ENCODE measurements at regions not wholly inside any gene's neighbourhood (a gene's known extent, or its start where the extent isn't known, plus 50 kb on each side); places are given as distances from the start of the nearest gene placed in this dataset.

DNA sequence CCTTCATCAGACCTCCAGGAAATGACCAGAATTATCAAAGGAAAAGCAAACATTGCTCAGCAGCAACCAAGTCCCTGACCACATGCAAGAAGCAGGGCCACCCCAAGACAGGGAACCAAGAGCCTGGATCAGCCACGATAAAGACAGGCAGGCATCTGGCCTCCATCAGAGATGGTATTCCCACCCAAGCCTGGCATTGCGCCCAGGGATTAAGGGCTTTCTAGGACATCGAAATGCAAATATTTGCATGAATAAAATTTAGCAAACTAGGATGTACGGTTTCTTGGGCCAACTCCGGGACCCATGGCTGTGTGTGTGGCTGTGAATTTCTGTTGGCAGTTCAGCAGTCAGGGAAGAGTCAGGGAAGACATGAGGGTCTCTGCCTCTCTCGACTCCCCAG lies 241.4 kb upstream of the DYNLRB2 start:
- Histone ChIP-seq H3K4me1 (ENCODE audit: control insufficient read depth in 1 of 2, insufficient read depth in 2 of 2, low read length in 2 of 2) (no peaks in the 10 kb centered on the region), H3K9me3 (ENCODE audit: control insufficient read depth in 1 of 2, low read length in 2 of 2) (no peaks in the 10 kb centered on the region), H3K27ac (ENCODE audit: low read length) (no peak overlapping the region), H3K4me3 (ENCODE audit: low read depth in 1 of 2, low read length in 2 of 2) (no peak overlapping the region), H3K27me3 (ENCODE audit: low read depth, low read length) (no peaks in the 10 kb centered on the region), H3K36me3 (ENCODE audit: control insufficient read depth in 1 of 2, insufficient read depth in 2 of 2, low read length in 2 of 2) (no peaks in the 10 kb centered on the region)

DNA sequence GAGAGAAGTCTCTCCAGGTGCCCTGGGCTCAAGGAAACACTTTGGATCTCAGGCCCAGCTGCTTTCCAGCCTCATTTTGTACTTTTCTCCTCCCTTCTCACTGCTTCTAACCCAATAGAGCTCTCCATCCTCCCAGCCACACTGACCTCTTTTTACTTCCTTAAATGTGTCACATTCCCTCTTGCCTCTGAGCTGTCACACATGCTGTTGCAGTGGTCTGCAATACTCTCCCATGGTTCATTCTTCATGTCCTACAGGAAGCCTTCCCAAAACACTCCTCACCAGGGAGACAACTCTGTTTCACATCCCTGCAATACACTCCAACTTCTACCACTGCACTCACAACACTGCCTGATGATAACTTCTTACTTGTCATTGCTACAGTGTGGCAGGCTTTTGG lies 242.1 kb upstream of the DYNLRB2 start:
- Histone ChIP-seq H3K27me3 (ENCODE audit: low read depth, low read length) (no peaks in the 10 kb centered on the region), H3K9me3 (ENCODE audit: control insufficient read depth in 1 of 2, low read length in 2 of 2) (no peaks in the 10 kb centered on the region), H3K4me1 (ENCODE audit: control insufficient read depth in 1 of 2, insufficient read depth in 2 of 2, low read length in 2 of 2) (no peaks in the 10 kb centered on the region), H3K27ac (ENCODE audit: low read length) (no peak overlapping the region), H3K36me3 (ENCODE audit: control insufficient read depth in 1 of 2, insufficient read depth in 2 of 2, low read length in 2 of 2) (no peaks in the 10 kb centered on the region), H3K4me3 (ENCODE audit: low read depth in 1 of 2, low read length in 2 of 2) (no peak overlapping the region)

DNA sequence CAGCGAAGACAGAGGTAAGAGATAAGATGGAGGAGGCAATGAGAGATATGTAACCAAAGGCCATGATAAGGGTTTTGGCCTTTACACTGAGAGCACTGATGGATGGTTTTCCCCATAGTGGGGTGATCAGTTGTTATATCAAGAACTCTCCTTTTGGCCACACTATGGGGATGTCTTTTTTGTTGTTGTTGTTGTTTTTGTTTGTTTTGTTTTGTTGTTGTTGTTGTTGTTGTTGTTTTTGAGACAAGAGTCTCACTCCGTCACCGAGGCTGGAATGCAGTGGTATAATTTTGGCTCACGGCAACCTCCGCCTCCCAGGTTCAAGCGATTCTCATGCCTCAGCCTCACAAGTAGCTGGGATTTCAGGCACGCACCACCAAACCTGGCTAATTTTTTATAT lies 244.8 kb upstream of the DYNLRB2 start:
- H3K4me1 ChIP-seq (ENCODE audit: control insufficient read depth in 1 of 2, insufficient read depth in 2 of 2, low read length in 2 of 2) = no peaks in the 10 kb centered on the region

DNA sequence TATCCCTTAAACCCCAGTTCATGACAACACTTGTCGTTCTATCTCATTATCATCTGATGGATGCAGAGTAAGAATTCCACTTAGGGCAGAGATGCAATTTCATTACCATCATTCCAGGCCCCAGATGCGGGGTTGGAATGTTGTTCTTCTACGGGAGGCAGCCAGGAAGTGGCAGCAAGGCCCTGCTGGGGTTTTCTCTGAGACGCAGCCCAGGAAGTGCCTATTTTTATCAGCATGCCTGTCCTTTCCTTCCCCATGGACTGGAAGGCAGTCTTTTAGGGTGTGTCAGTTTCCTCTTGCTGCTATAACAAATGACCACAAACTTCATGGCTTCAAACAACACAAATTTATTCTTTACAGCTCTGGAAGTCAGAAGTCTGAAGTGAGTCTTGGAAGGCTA lies 246.6 kb upstream of the DYNLRB2 start:
- H3K27me3 ChIP-seq (ENCODE audit: low read depth, low read length) = no peaks in the 10 kb centered on the region
- no peaks in the 10 kb centered on the region for H3K36me3 ChIP-seq (ENCODE audit: control insufficient read depth in 1 of 2, insufficient read depth in 2 of 2, low read length in 2 of 2)
- H3K4me3 ChIP-seq (ENCODE audit: low read depth in 1 of 2, low read length in 2 of 2) = no peak overlapping the region
- no peaks in the 10 kb centered on the region for H3K9me3 ChIP-seq (ENCODE audit: control insufficient read depth in 1 of 2, low read length in 2 of 2)
- no peaks in the 10 kb centered on the region for H3K4me1 ChIP-seq (ENCODE audit: control insufficient read depth in 1 of 2, insufficient read depth in 2 of 2, low read length in 2 of 2)
- H3K27ac ChIP-seq (ENCODE audit: low read length) = no peak overlapping the region

More for the DNA sequence above, 244.8 kb upstream of the DYNLRB2 start:
- no peak overlapping the region for H3K27ac ChIP-seq (ENCODE audit: low read length)
- no peaks in the 10 kb centered on the region for H3K36me3 ChIP-seq (ENCODE audit: control insufficient read depth in 1 of 2, insufficient read depth in 2 of 2, low read length in 2 of 2)
- no peaks in the 10 kb centered on the region for H3K27me3 ChIP-seq (ENCODE audit: low read depth, low read length)
- no peak overlapping the region for H3K4me3 ChIP-seq (ENCODE audit: low read depth in 1 of 2, low read length in 2 of 2)
- no peaks in the 10 kb centered on the region for H3K9me3 ChIP-seq (ENCODE audit: control insufficient read depth in 1 of 2, low read length in 2 of 2)

DNA sequence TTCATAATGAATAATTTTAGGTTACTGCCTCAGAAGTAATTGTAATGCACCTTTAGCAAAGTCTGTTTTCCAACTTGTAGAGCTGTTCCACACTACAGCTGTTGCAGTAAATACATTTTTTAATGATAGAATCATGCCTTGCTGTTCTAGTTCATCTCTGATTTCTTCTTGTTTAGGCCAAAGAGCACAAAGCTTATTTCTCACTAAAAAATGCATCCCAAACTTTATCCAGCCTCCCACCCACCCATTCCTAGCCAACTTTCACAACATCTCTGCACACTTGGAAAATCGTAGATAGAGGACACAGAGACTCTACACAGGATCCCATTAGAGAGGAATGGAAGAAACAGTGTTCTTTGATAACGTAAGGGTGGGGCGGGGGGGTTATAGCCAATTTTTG lies 252.2 kb upstream of the DYNLRB2 start:
- Histone ChIP-seq H3K36me3 (ENCODE audit: control insufficient read depth in 1 of 2, insufficient read depth in 2 of 2, low read length in 2 of 2) (no peaks in the 10 kb centered on the region), H3K9me3 (ENCODE audit: control insufficient read depth in 1 of 2, low read length in 2 of 2) (no peaks in the 10 kb centered on the region), H3K4me3 (ENCODE audit: low read depth in 1 of 2, low read length in 2 of 2) (no peak overlapping the region), H3K4me1 (ENCODE audit: control insufficient read depth in 1 of 2, insufficient read depth in 2 of 2, low read length in 2 of 2) (no peaks in the 10 kb centered on the region), H3K27me3 (ENCODE audit: low read depth, low read length) (no peaks in the 10 kb centered on the region), H3K27ac (ENCODE audit: low read length) (no peak overlapping the region)

DNA sequence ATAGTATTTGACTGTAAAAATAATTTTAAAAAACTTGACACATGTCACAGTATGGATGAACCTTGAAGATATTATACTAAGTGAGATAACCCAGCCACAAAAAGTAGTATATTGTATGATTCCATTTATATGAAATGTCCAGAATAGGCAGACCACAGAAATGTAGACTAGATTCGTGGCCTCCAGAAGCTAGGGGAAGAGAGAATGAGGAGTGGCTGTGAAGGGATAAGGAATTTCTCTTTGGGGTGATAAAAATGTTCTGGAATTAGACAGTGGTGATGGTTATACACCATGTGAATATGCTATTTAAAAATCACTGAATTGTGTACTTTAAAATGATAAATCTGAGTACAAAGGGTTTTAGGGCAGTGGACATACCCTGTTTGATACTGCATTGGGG lies 253.1 kb upstream of the DYNLRB2 start:
- Histone ChIP-seq H3K4me3 (ENCODE audit: low read depth in 1 of 2, low read length in 2 of 2) (no peak overlapping the region), H3K4me1 (ENCODE audit: control insufficient read depth in 1 of 2, insufficient read depth in 2 of 2, low read length in 2 of 2) (no peaks in the 10 kb centered on the region), H3K27me3 (ENCODE audit: low read depth, low read length) (no peaks in the 10 kb centered on the region), H3K9me3 (ENCODE audit: control insufficient read depth in 1 of 2, low read length in 2 of 2) (no peaks in the 10 kb centered on the region), H3K27ac (ENCODE audit: low read length) (no peak overlapping the region), H3K36me3 (ENCODE audit: control insufficient read depth in 1 of 2, insufficient read depth in 2 of 2, low read length in 2 of 2) (no peaks in the 10 kb centered on the region)

DNA sequence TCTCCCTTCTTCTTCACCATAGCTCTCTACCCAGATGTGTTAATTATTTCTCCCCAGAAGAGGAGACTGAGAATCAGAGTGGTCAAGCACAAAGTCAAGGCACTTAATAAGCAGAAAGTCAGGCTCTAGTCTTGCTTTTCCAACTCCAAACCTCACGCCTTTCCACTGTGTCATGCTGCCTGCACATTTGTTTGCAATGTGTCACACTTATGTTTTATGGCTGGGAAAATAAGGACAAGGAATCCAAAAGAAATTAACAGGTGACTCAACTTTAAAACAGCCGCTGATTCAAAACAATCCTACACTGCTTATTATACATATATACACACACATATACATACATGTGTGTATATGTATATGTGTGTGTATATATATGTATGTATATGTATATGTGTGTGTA lies 255.7 kb upstream of the DYNLRB2 start:
- H3K36me3 ChIP-seq (ENCODE audit: control insufficient read depth in 1 of 2, insufficient read depth in 2 of 2, low read length in 2 of 2) = no peaks in the 10 kb centered on the region
- no peaks in the 10 kb centered on the region for H3K9me3 ChIP-seq (ENCODE audit: control insufficient read depth in 1 of 2, low read length in 2 of 2)
- no peak overlapping the region for H3K4me3 ChIP-seq (ENCODE audit: low read depth in 1 of 2, low read length in 2 of 2)
- H3K27ac ChIP-seq (ENCODE audit: low read length) = no peak overlapping the region
- H3K4me1 ChIP-seq (ENCODE audit: control insufficient read depth in 1 of 2, insufficient read depth in 2 of 2, low read length in 2 of 2) = no peaks in the 10 kb centered on the region
- no peaks in the 10 kb centered on the region for H3K27me3 ChIP-seq (ENCODE audit: low read depth, low read length)

DNA sequence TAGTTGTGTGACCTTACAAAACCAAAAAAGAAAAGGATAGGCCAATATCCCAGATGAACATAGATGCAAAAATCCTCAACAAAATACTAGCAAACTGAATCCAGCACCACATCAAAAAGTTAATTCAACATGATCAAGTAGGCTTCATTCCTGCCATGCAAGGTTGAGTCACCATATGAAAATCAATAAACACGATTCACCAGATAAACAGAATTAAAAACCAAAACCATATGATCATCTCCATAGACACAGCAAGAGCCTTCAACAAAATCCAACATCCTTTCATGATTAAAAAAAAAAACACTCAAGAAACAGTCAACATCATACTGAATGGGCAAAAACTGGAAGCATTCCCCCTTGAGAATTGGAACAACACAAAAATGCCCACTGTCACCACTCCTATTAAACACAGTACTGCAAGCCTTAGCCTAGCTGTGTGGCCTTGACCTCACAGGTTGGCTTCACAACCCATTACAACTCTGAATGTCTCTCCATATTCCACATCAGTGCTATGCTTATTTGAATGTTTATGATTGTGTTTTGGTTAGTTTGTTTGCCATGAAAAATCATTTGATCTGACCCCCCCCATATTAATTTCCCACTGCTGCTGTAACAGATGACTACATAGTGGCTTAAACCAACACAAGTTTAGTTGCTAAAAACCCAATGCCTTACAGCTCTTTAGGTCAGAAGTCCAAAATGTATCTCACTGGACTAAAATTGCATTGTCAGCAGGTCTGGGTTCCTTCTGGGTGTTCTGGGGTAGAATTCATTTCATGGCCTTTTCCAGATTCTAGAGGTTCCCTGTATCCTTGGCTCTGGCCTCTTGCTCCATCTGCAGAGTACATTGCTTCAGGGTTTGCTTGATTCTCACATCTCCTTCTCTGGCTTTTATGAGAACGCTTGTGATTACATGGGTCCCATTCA lies 257.1 kb upstream of the DYNLRB2 start:
- no peak overlapping the region for H3K27ac ChIP-seq (ENCODE audit: low read length)
- H3K27me3 ChIP-seq (ENCODE audit: low read depth, low read length) = no peaks in the 10 kb centered on the region
- no peaks in the 10 kb centered on the region for H3K9me3 ChIP-seq (ENCODE audit: control insufficient read depth in 1 of 2, low read length in 2 of 2)
- no peaks in the 10 kb centered on the region for H3K36me3 ChIP-seq (ENCODE audit: control insufficient read depth in 1 of 2, insufficient read depth in 2 of 2, low read length in 2 of 2)
- no peaks in the 10 kb centered on the region for H3K4me1 ChIP-seq (ENCODE audit: control insufficient read depth in 1 of 2, insufficient read depth in 2 of 2, low read length in 2 of 2)
- H3K4me3 ChIP-seq (ENCODE audit: low read depth in 1 of 2, low read length in 2 of 2) = no peak overlapping the region

DNA sequence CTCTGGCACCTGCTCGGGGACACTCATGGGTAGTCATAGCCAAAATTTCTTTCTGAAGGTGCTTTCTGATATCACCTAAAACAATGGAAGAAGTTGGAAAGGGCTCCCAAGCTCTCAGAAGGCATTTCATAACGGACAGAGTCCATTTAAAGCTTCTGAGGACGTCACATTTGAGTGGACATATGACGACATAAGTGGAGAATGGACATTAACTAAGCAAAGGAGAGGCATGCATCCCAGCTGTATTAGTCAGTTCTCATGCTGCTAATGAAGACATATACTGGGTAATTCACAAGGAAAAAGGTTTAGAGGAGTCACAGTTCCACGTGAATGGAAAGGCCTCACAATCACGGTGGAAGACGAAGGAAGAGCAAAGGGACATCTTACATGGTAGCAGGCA lies 260.2 kb upstream of the DYNLRB2 start:
- Histone ChIP-seq H3K4me1 (ENCODE audit: control insufficient read depth in 1 of 2, insufficient read depth in 2 of 2, low read length in 2 of 2) (no peaks in the 10 kb centered on the region), H3K4me3 (ENCODE audit: low read depth in 1 of 2, low read length in 2 of 2) (no peak overlapping the region), H3K36me3 (ENCODE audit: control insufficient read depth in 1 of 2, insufficient read depth in 2 of 2, low read length in 2 of 2) (no peaks in the 10 kb centered on the region), H3K9me3 (ENCODE audit: control insufficient read depth in 1 of 2, low read length in 2 of 2) (no peaks in the 10 kb centered on the region), H3K27me3 (ENCODE audit: low read depth, low read length) (no peaks in the 10 kb centered on the region), H3K27ac (ENCODE audit: low read length) (no peak overlapping the region)

DNA sequence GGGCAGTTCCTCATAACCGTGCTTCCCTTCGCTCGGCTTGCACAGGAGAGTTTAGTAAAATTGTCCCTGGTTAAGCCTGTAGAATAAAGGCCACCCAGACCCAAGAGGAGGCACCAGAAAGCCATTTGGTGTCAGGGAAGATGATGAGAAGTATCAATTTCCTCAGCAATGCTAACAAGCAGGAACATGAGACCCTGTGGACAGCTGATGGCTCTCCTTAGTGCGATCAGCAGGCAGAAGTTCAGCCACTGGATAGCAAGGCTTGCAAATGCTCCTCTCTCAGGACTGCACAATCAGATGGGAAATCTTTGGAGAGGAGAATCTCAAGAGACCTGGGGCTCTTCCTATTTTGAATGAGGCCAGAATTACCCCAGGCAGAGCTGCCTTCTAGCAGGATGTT lies 261.1 kb upstream of the DYNLRB2 start:
- no peak overlapping the region for H3K4me3 ChIP-seq (ENCODE audit: low read depth in 1 of 2, low read length in 2 of 2)
- H3K9me3 ChIP-seq (ENCODE audit: control insufficient read depth in 1 of 2, low read length in 2 of 2) = no peaks in the 10 kb centered on the region
- no peaks in the 10 kb centered on the region for H3K36me3 ChIP-seq (ENCODE audit: control insufficient read depth in 1 of 2, insufficient read depth in 2 of 2, low read length in 2 of 2)
- H3K4me1 ChIP-seq (ENCODE audit: control insufficient read depth in 1 of 2, insufficient read depth in 2 of 2, low read length in 2 of 2) = no peaks in the 10 kb centered on the region
- no peak overlapping the region for H3K27ac ChIP-seq (ENCODE audit: low read length)
- no peaks in the 10 kb centered on the region for H3K27me3 ChIP-seq (ENCODE audit: low read depth, low read length)

DNA sequence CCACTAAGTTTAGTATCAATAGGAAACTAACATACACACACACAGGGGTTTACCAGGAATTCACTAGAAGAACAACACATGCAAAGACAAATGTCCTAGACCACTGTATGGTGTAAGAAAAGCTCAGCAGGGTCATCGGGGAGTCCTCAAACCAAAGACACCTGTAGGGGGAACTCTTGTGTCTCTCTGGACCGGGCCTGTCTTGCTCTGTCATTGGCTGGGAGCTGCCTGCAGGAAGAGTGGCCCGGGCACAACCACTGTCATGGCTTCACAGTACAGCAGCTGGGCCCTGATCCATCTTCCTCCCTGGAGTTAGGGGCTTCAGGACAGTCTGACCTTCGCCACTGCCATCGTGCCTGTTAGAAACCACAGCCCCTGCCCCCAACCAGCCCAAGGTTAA lies 263.6 kb upstream of the DYNLRB2 start:
- Histone ChIP-seq H3K9me3 (ENCODE audit: control insufficient read depth in 1 of 2, low read length in 2 of 2) (no peaks in the 10 kb centered on the region), H3K27ac (ENCODE audit: low read length) (no peak overlapping the region), H3K4me1 (ENCODE audit: control insufficient read depth in 1 of 2, insufficient read depth in 2 of 2, low read length in 2 of 2) (no peaks in the 10 kb centered on the region), H3K36me3 (ENCODE audit: control insufficient read depth in 1 of 2, insufficient read depth in 2 of 2, low read length in 2 of 2) (no peaks in the 10 kb centered on the region), H3K4me3 (ENCODE audit: low read depth in 1 of 2, low read length in 2 of 2) (no peak overlapping the region), H3K27me3 (ENCODE audit: low read depth, low read length) (no peaks in the 10 kb centered on the region)

All from muscle layer of duodenum (tissue), 2 donors.